ENCODE measurements at regions not wholly inside any gene's neighbourhood (a gene's known extent, or its start where the extent isn't known, plus 50 kb on each side); places are given as distances from the start of the nearest gene placed in this dataset.

- no peaks in the 10 kb centered on the region for H3K9me3 ChIP-seq (replicated peaks; ENCODE audit: control insufficient read depth, insufficient read depth, low read length)
- no peak overlapping the region for H2AFZ ChIP-seq (ENCODE audit: low read depth, low read length)
- TF ChIP-seq GATA2 (IDR thresholded peaks at IDR 0.05; ENCODE audit: insufficient read depth, insufficient read length, low read depth, low read length), result no peak
- ChIA-PET POLR2A (no interaction called here), CTCF (no interaction called here)
- H3K36me3 ChIP-seq (ENCODE audit: control insufficient read depth in 2 of 2, extremely low read depth in 1 of 2, insufficient read depth in 2 of 2, low read length in 2 of 2), result no peaks in the 10 kb centered on the region
- BruUV-seq (replicated peaks), result no TSS peak
- H3K4me2 ChIP-seq (ENCODE audit: insufficient read depth, low read length), result no peak overlapping the region
- no peak overlapping the region for H3K4me3 ChIP-seq (replicated peaks in 1 of 3; ENCODE audit: insufficient read depth in 1 of 3, low read depth in 1 of 3, low read length in 3 of 3)
- no peaks in the 10 kb centered on the region for H3K9me1 ChIP-seq (replicated peaks; ENCODE audit: control insufficient read depth, extremely low read depth, insufficient read depth, low read length)
- H3K4me1 ChIP-seq (ENCODE audit: control insufficient read depth, extremely low read depth, insufficient read depth, low read length), result no peaks in the 10 kb centered on the region
- no peak overlapping the region for H3K27ac ChIP-seq (ENCODE audit: insufficient read depth, low read depth, low read length)
- DNase-seq (ENCODE audit: low read depth, low spot score) (no peak), FAIRE-seq (no peak)
- no peaks in the 10 kb centered on the region for H3K27me3 ChIP-seq (ENCODE audit: control insufficient read depth in 2 of 2, insufficient read depth in 2 of 2, low read length in 2 of 2)
- dilution Hi-C loops (cut with MboI; ENCODE audit: extremely low pct_ligation_motif_present, low sequenced_read_pairs) (no loop called here), intact Hi-C loops (cut with micrococcal nuclease) (no loop called here)
- H3K9ac ChIP-seq (replicated peaks; ENCODE audit: extremely low read depth, insufficient read depth, low read length), result no peak overlapping the region
- no peaks in the 10 kb centered on the region for H4K20me1 ChIP-seq (replicated peaks; ENCODE audit: control insufficient read depth, extremely low read depth, insufficient read depth, low read length)
- H3K79me2 ChIP-seq (ENCODE audit: control insufficient read depth, insufficient read depth, low read length), result no peaks in the 10 kb centered on the region
These were observed 94.3 kb upstream of the CHMP2B start for GRCh38 chr3:87132801-87133200.

GRCh38 chr3:87128006-87128405 lies 99.1 kb upstream of the CHMP2B start:
- H3K4me1 ChIP-seq (ENCODE audit: control insufficient read depth, extremely low read depth, insufficient read depth, low read length), result no peaks in the 10 kb centered on the region
- no peak for TF ChIP-seq MYC (IDR thresholded peaks at IDR 0.05; ENCODE audit: low read depth, low read length)
- TF ChIP-seq CTCF (IDR thresholded peaks at IDR 0.05; ENCODE audit: extremely low read depth in 1 of 2, insufficient read depth in 1 of 2, low read depth in 1 of 2, low read length in 2 of 2), result no peak
- TF ChIP-seq FOS (IDR thresholded peaks at IDR 0.05; ENCODE audit: borderline replicate concordance, insufficient read depth, low read length), result no peak
- TF ChIP-seq EZH2 (IDR thresholded peaks at IDR 0.05; ENCODE audit: borderline replicate concordance, low read depth, low read length, severe bottlenecking), result no peak
- no peak for TF ChIP-seq POLR2AphosphoS5 (IDR thresholded peaks at IDR 0.05; ENCODE audit: insufficient read depth, low read depth, low read length)
- no peak for TF ChIP-seq JUN (IDR thresholded peaks at IDR 0.05; ENCODE audit: borderline replicate concordance, insufficient read depth, insufficient read length, low read depth)
- TF ChIP-seq GATA2 (IDR thresholded peaks at IDR 0.05; ENCODE audit: insufficient read depth, insufficient read length, low read depth, low read length), result no peak
- TF ChIP-seq MAX (IDR thresholded peaks at IDR 0.05; ENCODE audit: insufficient read depth, insufficient read length), result no peak
- TF ChIP-seq POLR2A (IDR thresholded peaks at IDR 0.05; ENCODE audit: low read depth, low read length), result no peak
- no peaks in the 10 kb centered on the region for H3K27me3 ChIP-seq (ENCODE audit: control insufficient read depth in 2 of 2, insufficient read depth in 2 of 2, low read length in 2 of 2)
- H3K9ac ChIP-seq (replicated peaks; ENCODE audit: extremely low read depth, insufficient read depth, low read length), result no peak overlapping the region
- no peak for FAIRE-seq
- POLR2A ChIA-PET, result no interaction called here
- no peaks in the 10 kb centered on the region for H3K36me3 ChIP-seq (ENCODE audit: control insufficient read depth in 2 of 2, extremely low read depth in 1 of 2, insufficient read depth in 2 of 2, low read length in 2 of 2)
- H3K79me2 ChIP-seq (ENCODE audit: control insufficient read depth, insufficient read depth, low read length), result no peaks in the 10 kb centered on the region
- no peak overlapping the region for H2AFZ ChIP-seq (ENCODE audit: low read depth, low read length)
- H3K9me1 ChIP-seq (replicated peaks; ENCODE audit: control insufficient read depth, extremely low read depth, insufficient read depth, low read length), result no peaks in the 10 kb centered on the region
- no peak overlapping the region for H3K27ac ChIP-seq (ENCODE audit: insufficient read depth, low read depth, low read length)
- no peak overlapping the region for H3K4me2 ChIP-seq (ENCODE audit: insufficient read depth, low read length)
- BruUV-seq (replicated peaks), result no TSS peak
- dilution Hi-C loops (cut with MboI; ENCODE audit: extremely low pct_ligation_motif_present, low sequenced_read_pairs), result no loop called here
- H4K20me1 ChIP-seq (replicated peaks; ENCODE audit: control insufficient read depth, extremely low read depth, insufficient read depth, low read length), result no peaks in the 10 kb centered on the region
- intact Hi-C loops (cut with micrococcal nuclease), result no loop called here
- DNase-seq (ENCODE audit: low read depth, low spot score), result no peak
- CTCF ChIA-PET, result no interaction called here
- H3K9me3 ChIP-seq (replicated peaks; ENCODE audit: control insufficient read depth, insufficient read depth, low read length), result no peaks in the 10 kb centered on the region
- no peak overlapping the region for H3K4me3 ChIP-seq (replicated peaks in 1 of 3; ENCODE audit: insufficient read depth in 1 of 3, low read depth in 1 of 3, low read length in 3 of 3)
